AG04450 (cell line): ENCODE measurements at regions not wholly inside any gene's neighbourhood (a gene's known extent, or its start where the extent isn't known, plus 50 kb on each side); places are given as distances from the start of the nearest gene placed in this dataset.

Experiments used
- CTCF ChIA-PET: fragments of 300-600, 350-600 bp; formaldehyde crosslinking; extraction: SDS; loops from one replicate; lab custom pipeline; 2022; ENCODE audit warnings: antibody characterized with exemption, inconsistent platforms; lab: Charles Lee
- POLR2A ChIA-PET: fragments of 350-600 bp; formaldehyde crosslinking; extraction: SDS; loops from one replicate; lab custom pipeline; 2021; ENCODE audit warnings: antibody characterized with exemption, inconsistent platforms; lab: Yijun Ruan, JAX
- DNase-seq: peaks from one replicate; pipeline ENCODE4 v3.0.0-alpha.2; 2011; ENCODE audit warnings: low read depth, low spot score
- H3K27ac ChIP-seq: one replicate; pipeline ENCODE4 v1.5.1; 2012; ENCODE audit warnings: low read depth, low read length, control low read depth
- H3K27me3 ChIP-seq: one replicate; pipeline ENCODE4 v1.6.0; 2012; ENCODE audit warnings: low read length; ENCODE audit not compliant: control insufficient read depth, insufficient read depth
- H3K4me3 ChIP-seq: 2 replicates; pipeline ENCODE4 v1.5.1; 2011; ENCODE audit warnings: mild to moderate bottlenecking, low read depth, low read length, control low read depth
- H3K9me3 ChIP-seq: 2 replicates; pipeline ENCODE4 v1.5.1; 2012; ENCODE audit warnings: low read length; ENCODE audit not compliant: control insufficient read depth, insufficient read depth
- CTCF ChIP-seq: IDR thresholded peaks from 2 replicates; pipeline ENCODE4 v1.5.1; 2011; ENCODE audit warnings: low read depth, low read length, control low read depth, inconsistent platforms

GRCh38 chr1:117681901-117682250 is 76.0 kb downstream of the TENT5C start:
- Histone ChIP-seq H3K4me3 (no peak overlapping the region), H3K9me3 (no peaks in the 10 kb centered on the region), H3K27me3 (no peaks in the 10 kb centered on the region), H3K27ac (no peak overlapping the region)
- POLR2A ChIA-PET = no interaction called here
- TF ChIP-seq CTCF = no peak
- CTCF ChIA-PET = no interaction called here
- DNase-seq = no peak

- ChIA-PET POLR2A (no interaction called here), CTCF (interaction anchor here (0.9 kb wide), 1 partner anchor 8 kb away, joined by 3 read pairs; no protein-coding TSS in a partner anchor)
- H3K27ac ChIP-seq = no peak overlapping the region
- no peak for DNase-seq
- no peaks in the 10 kb centered on the region for H3K27me3 ChIP-seq
- no peaks in the 10 kb centered on the region for H3K9me3 ChIP-seq
- TF ChIP-seq CTCF = no peak
- H3K4me3 ChIP-seq = no peak overlapping the region
Observed at GRCh38 chr1:117682372-117682771, 76.5 kb downstream of the TENT5C start.

GRCh38 chr1:117683571-117684285 is 77.9 kb downstream of the TENT5C start:
- DNase-seq = no peak
- no peaks in the 10 kb centered on the region for H3K9me3 ChIP-seq
- no peaks in the 10 kb centered on the region for H3K27me3 ChIP-seq
- CTCF ChIA-PET = no interaction called here
- TF ChIP-seq CTCF = no peak
- POLR2A ChIA-PET = no interaction called here
- H3K4me3 ChIP-seq = no peak overlapping the region
- H3K27ac ChIP-seq = no peak overlapping the region

GRCh38 chr1:117685936-117686806 is 80.3 kb downstream of the TENT5C start:
- no peak for TF ChIP-seq CTCF
- ChIA-PET CTCF (interaction anchor here (1.0 to 1.6 kb wide), 3 partner anchors 68 to 210 kb away, joined by 3 read pairs; no protein-coding TSS in a partner anchor), POLR2A (interaction anchor here (1.0 to 1.2 kb wide), 2 partner anchors 10 to 80 kb away, joined by 5 to 6 read pairs; partner anchors contain the start of gene TENT5C)
- no peak for DNase-seq
- Histone ChIP-seq H3K9me3 (no peaks in the 10 kb centered on the region), H3K27ac (no peak overlapping the region), H3K4me3 (no peak overlapping the region), H3K27me3 (no peaks in the 10 kb centered on the region)

GRCh38 chr1:117686907-117687306 is 81.1 kb downstream of the TENT5C start:
- H3K27me3 ChIP-seq = no peaks in the 10 kb centered on the region
- no peak overlapping the region for H3K4me3 ChIP-seq
- no peak for DNase-seq
- TF ChIP-seq CTCF = no peak
- H3K27ac ChIP-seq = no peak overlapping the region
- ChIA-PET POLR2A (interaction anchor here (1.0 to 1.2 kb wide), 2 partner anchors 9 to 81 kb away, joined by 5 to 6 read pairs; partner anchors contain the start of gene TENT5C), CTCF (interaction anchor here (1.1 kb wide), 1 partner anchor 67 kb away, joined by 3 read pairs; no protein-coding TSS in a partner anchor)
- no peaks in the 10 kb centered on the region for H3K9me3 ChIP-seq
